GM21390 (cell line): ENCODE measurements at regions not wholly inside any gene's neighbourhood (a gene's known extent, or its start where the extent isn't known, plus 50 kb on each side); places are given as distances from the start of the nearest gene placed in this dataset.
"Not testable (repeated sequence)": the region's sequence is repeated elsewhere in the genome, so short reads cannot be mapped to it uniquely, and the experiment has no call there.

Experiments used
- ATAC-seq: cut with Tn5 transposase; IDR thresholded peaks from one replicate; pipeline ENCODE4 v1.9.1; 2021; ENCODE audit not compliant: unreplicated experiment

- no peak for ATAC-seq
Measured at GRCh38 chr2:120528051-120528692, 182.2 kb downstream of the INHBB start.

DNA sequence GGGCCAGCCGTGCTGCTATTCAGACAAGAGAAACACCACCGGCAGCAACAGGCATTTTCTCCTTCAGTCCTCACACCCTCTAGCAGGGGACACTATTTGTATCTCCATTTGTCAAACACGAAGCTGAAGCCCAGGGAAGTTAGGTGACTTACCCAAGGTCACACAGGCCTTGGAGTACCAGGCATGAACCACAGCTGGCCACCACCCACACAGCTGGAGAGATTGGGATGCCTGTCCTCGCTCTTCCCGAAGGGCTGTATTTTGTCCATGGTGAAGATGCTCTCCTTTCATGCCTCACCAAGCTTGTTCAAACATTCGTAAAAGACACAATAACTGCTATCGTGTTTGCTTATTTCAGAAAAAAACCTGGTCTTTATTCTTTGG lies 182.7 kb downstream of the INHBB start:
- ATAC-seq: no peak

- no peak for ATAC-seq
Measured at GRCh38 chr2:120530781-120531180, 184.8 kb downstream of the INHBB start.

- ATAC-seq: no peak
Measured at GRCh38 chr2:120531365-120531764, 185.4 kb downstream of the INHBB start.

DNA sequence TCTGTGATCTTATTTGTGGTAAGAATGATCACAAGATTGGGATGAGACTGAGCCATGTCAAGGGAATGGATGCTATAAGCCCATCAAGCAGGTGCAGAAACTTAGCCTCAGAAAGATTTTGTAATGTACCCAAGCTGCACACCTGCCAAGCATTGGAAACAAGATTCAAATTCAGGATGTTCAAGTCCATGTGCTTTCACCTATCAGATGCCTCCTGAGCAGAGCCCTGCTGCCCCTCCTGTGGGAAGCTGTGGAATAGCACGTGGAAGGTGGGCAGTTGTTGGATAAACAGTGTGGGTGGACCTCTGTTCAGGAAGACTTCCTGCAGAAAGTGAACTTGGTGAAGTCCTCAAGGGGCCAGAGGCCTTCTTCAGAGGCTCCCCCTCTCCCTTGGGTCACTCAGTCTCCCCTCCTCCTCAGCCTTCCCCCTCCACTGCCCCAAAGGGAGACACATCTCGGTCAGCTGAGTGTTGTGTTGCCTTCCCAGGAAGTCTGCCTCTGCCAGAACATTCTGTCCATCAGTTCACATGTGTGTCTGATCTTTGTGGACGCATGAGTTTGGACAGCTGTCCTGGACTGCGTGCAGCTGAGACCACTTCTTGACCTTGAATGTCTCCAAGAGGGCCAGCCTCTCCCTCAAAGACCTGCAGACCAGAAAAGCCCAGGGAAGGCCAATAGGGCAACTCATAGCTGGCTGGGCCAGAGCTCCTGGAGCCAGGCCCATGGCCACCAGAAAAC lies 186.1 kb downstream of the INHBB start:
- ATAC-seq: no peak

GRCh38 chr2:120533625-120534024 lies 187.7 kb downstream of the INHBB start:
- no peak for ATAC-seq

- ATAC-seq: no peak
Measured at GRCh38 chr2:120534457-120534856, 188.5 kb downstream of the INHBB start.

- ATAC-seq: no peak
Measured at GRCh38 chr2:120535081-120535480, 189.1 kb downstream of the INHBB start.

GRCh38 chr2:120536141-120536540 lies 190.2 kb downstream of the INHBB start:
- ATAC-seq: no peak

GRCh38 chr2:120538691-120539423 lies 192.9 kb downstream of the INHBB start:
- ATAC-seq: no peak

DNA sequence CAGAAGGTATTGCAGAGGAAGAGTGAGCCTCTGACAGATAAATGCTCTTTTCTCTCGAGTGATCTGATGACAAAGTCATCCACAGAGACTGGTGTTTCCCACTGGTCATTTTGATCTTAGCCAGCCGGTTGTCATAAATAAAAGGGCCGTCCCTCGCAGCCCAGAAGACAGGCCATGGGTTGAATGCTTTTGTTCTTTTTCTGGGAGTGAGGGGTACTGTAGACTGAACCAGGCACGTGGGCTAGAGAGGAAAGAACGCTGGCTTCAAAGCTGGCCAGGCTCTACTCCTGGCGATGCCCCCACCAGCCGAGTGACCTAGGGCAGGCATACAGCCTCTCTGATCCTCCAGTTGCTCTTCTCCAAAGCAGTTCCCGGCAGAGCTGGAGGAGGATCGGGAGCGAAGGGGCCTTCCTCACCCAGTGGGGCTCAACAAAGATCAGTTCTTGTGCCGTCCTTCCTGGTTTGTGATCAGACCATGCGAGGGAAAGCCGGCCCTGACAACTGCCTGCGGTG lies 193.5 kb downstream of the INHBB start:
- ATAC-seq: no peak

DNA sequence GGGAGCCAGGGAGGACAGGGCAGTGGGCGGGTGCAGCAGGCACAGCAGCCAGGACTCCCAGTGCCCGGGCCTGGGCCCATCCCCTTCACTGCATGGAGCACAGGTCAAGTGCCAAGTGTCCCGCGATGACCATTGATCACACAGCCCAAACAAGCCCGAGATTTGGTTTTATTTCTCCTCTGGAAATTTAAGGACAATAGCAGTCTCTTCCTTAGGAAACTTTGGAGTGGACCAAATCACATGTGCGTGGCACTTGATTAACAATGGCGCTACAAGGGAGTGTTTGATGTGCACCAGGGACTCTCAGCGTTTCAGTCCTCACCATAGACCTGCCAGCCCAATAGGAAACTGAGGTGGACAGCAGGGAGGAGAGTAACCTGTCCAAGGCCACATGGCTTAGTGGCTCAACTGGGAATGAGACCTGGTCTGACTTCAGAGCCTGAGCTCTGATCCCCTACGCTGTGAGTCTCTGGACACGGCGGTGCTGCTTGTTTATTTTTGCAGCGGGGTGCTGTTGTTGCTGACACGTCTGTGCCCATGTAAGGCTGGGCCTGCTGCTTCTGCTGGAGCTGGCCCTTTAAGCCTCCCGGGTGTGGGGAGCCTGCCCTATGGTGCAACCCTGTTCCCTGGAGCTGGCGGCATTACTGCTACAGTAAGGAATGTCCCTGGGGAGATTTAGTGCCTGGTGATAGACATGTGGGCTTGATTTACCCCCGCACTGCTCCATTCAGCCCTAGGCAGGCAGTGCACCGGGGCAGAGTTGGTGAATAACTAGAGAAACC lies 194.2 kb downstream of the INHBB start:
- ATAC-seq: no peak

- ATAC-seq: no peak
Measured at GRCh38 chr2:120540719-120541552, 194.7 kb upstream of the GLI2 start.

DNA sequence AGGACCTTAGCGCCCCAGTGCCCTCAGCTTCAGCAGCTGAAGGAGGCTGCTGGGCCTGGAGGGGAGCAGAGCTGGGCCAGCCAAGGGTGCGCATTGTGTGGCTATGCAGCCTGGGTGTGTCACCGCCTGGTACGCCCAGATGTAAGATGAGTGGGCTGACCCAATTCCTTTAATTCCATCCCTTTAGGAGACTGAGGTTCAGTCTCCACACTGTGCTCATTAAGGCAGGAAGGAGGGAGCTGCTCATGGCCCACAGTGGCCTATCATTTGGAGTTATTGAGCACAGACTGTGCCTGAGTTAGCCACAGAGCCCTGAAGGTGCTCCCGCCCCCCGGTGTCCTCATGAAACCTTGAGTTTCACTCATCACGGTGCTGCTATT lies 194.1 kb upstream of the GLI2 start:
- ATAC-seq: no peak

GRCh38 chr2:120541972-120542670 lies 193.5 kb upstream of the GLI2 start:
- no peak for ATAC-seq

GRCh38 chr2:120542911-120543527 lies 192.6 kb upstream of the GLI2 start:
- ATAC-seq: no peak

DNA sequence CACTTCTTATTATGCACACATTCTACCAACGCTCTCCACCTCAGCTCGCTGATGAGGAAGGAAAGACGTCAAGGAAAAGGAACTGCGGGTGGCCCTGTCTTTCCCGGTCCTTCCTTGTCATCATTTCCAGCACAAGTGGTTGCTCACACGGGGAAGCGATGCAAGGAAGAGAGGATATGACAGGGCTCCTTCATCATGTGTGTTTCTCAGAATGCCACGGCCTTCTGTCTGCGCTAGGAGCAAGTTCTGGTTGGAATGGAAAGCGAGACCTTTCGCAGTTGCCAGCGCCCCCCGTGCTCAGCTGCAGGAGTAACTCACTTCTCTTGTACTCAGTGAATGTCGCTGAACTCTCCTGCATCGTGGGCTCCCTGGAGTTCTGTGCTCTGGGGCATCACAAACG lies 191.8 kb upstream of the GLI2 start:
- no peak for ATAC-seq

GRCh38 chr2:120544522-120544921 lies 191.1 kb upstream of the GLI2 start:
- ATAC-seq: no peak

GRCh38 chr2:120545007-120545406 lies 190.7 kb upstream of the GLI2 start:
- ATAC-seq: not testable (repeated sequence)
